ENCODE measurements at regions not wholly inside any gene's neighbourhood (a gene's known extent, or its start where the extent isn't known, plus 50 kb on each side); places are given as distances from the start of the nearest gene placed in this dataset.

- H3K18ac ChIP-seq (ENCODE audit: low read depth, low read length), result no peak overlapping the region
- no peak overlapping the region for H2AK9ac ChIP-seq (replicated peaks; ENCODE audit: low read depth, low read length, poor library complexity)
- H3K9ac ChIP-seq (ENCODE audit: low read depth, low read length), result no peak overlapping the region
- no peak overlapping the region for H2BK120ac ChIP-seq (ENCODE audit: low read depth, low read length)
- H3K79me1 ChIP-seq (ENCODE audit: low read depth in 1 of 2, low read length in 2 of 2), result no peaks in the 10 kb centered on the region
- ATAC-seq (ENCODE audit: low read depth) (no peak), DNase-seq (no peak)
- no TSS peak for BruUV-seq (replicated peaks)
- H3K4me2 ChIP-seq (ENCODE audit: low read depth, low read length), result no peak overlapping the region
- no peak overlapping the region for H4K91ac ChIP-seq (ENCODE audit: insufficient read depth, low read depth, low read length)
- H4K20me1 ChIP-seq (ENCODE audit: insufficient read depth, low read length), result no peaks in the 10 kb centered on the region
- H2BK5ac ChIP-seq (ENCODE audit: low read depth, low read length, poor library complexity, severe bottlenecking), result no peak overlapping the region
- ChIA-PET CTCF (no interaction called here), POLR2A (ENCODE audit: unreplicated experiment) (no interaction called here)
- peaks cover 2% of the 10 kb centered on the region; the same call in 1 of the 2 replicates for H3K9me3 ChIP-seq (ENCODE audit: control insufficient read depth, insufficient read depth, low read length)
- no peak overlapping the region for H2AFZ ChIP-seq (replicated peaks; ENCODE audit: low read length, poor library complexity)
- no peak overlapping the region for H2BK20ac ChIP-seq (ENCODE audit: low read depth, low read length)
- dilution Hi-C loops (cut with HindIII; ENCODE audit: low sequenced_read_pairs, unreplicated experiment), result no loop called here
- intact Hi-C loops (cut with micrococcal nuclease), result no loop called here
- H3K36me3 ChIP-seq (ENCODE audit: control insufficient read depth, insufficient read depth, low read length), result no peaks in the 10 kb centered on the region
- no peak overlapping the region for H3K23ac ChIP-seq (ENCODE audit: low read depth, low read length)
- H3K27me3 ChIP-seq (ENCODE audit: control insufficient read depth, insufficient read depth, low read length), result no peaks in the 10 kb centered on the region
- no peak overlapping the region for H3K27ac ChIP-seq (ENCODE audit: insufficient read depth, low read length)
- H3K4ac ChIP-seq (ENCODE audit: low read depth, low read length), result no peak overlapping the region
- no peak overlapping the region for H3K4me3 ChIP-seq (ENCODE audit: insufficient read depth, low read depth, low read length)
- no peak overlapping the region for H4K8ac ChIP-seq (ENCODE audit: low read depth in 2 of 2, low read length in 2 of 2)
- H4K5ac ChIP-seq (ENCODE audit: low read depth, low read length), result no peak overlapping the region
- H3K4me1 ChIP-seq (ENCODE audit: control insufficient read depth, insufficient read depth, low read length), result no peaks in the 10 kb centered on the region
- H2AK5ac ChIP-seq (ENCODE audit: low read depth, low read length), result no peak overlapping the region
- no peak overlapping the region for H3K56ac ChIP-seq (ENCODE audit: extremely low read depth, insufficient read depth, low read length)
- no peaks in the 10 kb centered on the region for H3K9me1 ChIP-seq (ENCODE audit: insufficient read depth, low read length)
- H3K14ac ChIP-seq (replicated peaks; ENCODE audit: low read depth, low read length), result no peak overlapping the region
- TF ChIP-seq RCOR1 (IDR thresholded peaks at IDR 0.05; ENCODE audit: insufficient replicate concordance, low read length) (no peak), CTCF (conservative IDR thresholded peaks at IDR 0.05; ENCODE audit: low read depth, low read length) (no peak), RFX5 (IDR thresholded peaks at IDR 0.05; ENCODE audit: low read depth, low read length) (no peak), FOS (IDR thresholded peaks at IDR 0.05; ENCODE audit: low read depth, low read length) (no peak), RAD21 (IDR thresholded peaks at IDR 0.05; ENCODE audit: low read length) (no peak), BHLHE40 (IDR thresholded peaks at IDR 0.05; ENCODE audit: low read depth, low read length) (no peak), NFE2L2 (IDR thresholded peaks at IDR 0.05; ENCODE audit: low read depth, low read length) (no peak), CHD1 (IDR thresholded peaks at IDR 0.05; ENCODE audit: low read depth, low read length) (no peak), USF2 (IDR thresholded peaks at IDR 0.05; ENCODE audit: low read depth, low read length) (no peak), ELK1 (IDR thresholded peaks at IDR 0.05; ENCODE audit: borderline replicate concordance, low read depth, low read length) (no peak), CEBPB (IDR thresholded peaks at IDR 0.05; ENCODE audit: low read depth, low read length) (no peak), SMC3 (IDR thresholded peaks at IDR 0.05; ENCODE audit: low read depth, low read length) (no peak), POLR2A (IDR thresholded peaks at IDR 0.05; ENCODE audit: low read depth, low read length) (no peak), MAFK (IDR thresholded peaks at IDR 0.05; ENCODE audit: low read depth, low read length) (no peak)
- in situ Hi-C loops (cut with MboI; ENCODE audit: low sequenced_read_pairs), result no loop called here
- H2BK15ac ChIP-seq (ENCODE audit: low read depth, low read length), result no peak overlapping the region
Measured at GRCh38 chr4:65021737-65022136, 612.5 kb upstream of the TECRL start.

Data from IMR-90 (cell line).